Right atrium auricular region (tissue), 2 donors: ENCODE measurements at regions not wholly inside any gene's neighbourhood (a gene's known extent, or its start where the extent isn't known, plus 50 kb on each side); places are given as distances from the start of the nearest gene placed in this dataset.

ENCODE experiments used
- DNase-seq: peaks from one replicate; pipeline ENCODE4 v3.0.0-alpha.2; 2019; ENCODE audit warnings: low spot score
- H3K27ac ChIP-seq, 2 donors: fragments of 200-600 bp; sonication (generic); 1 replicate in 1 of 2; 2 replicates in 1 of 2; pipeline ENCODE4 v1.5.1; 2016 to 2019
- H3K27me3 ChIP-seq, 2 donors: fragments of 200-600 bp; sonication (generic); one replicate each; pipeline versions ENCODE4 v1.5.1 to v1.6.0; 2017 to 2019
- H3K36me3 ChIP-seq: fragments of 200-600 bp; sonication (generic); one replicate; pipeline ENCODE4 v1.5.1; 2016
- H3K4me1 ChIP-seq, 2 donors: fragments of 200-600 bp; sonication (generic); one replicate each; pipeline versions ENCODE4 v1.5.1 to v1.6.0; 2017 to 2019
- H3K4me3 ChIP-seq, 2 donors: fragments of 200-600 bp; sonication (generic); 1 replicate in 1 of 2; 2 replicates in 1 of 2; pipeline ENCODE4 v1.5.1; 2017 to 2019; ENCODE audit warnings: mild to moderate bottlenecking in 1 of 2, moderate library complexity in 1 of 2
- H3K9me3 ChIP-seq, 2 donors: fragments of 200-600 bp; sonication (generic); one replicate each; pipeline ENCODE4 v1.5.1; 2019
- CTCF ChIP-seq, 2 donors: fragments of 200-600 bp; sonication (generic); IDR thresholded peaks; one replicate each; pipeline ENCODE4 v1.5.1; 2019; ENCODE audit warnings: antibody characterized with exemption in 2 of 2

- no peaks in the 10 kb centered on the region for H3K27me3 ChIP-seq
- H3K9me3 ChIP-seq: peaks cover 0 to 4% of the 10 kb centered on the region in 2 donors
- H3K36me3 ChIP-seq: no peaks in the 10 kb centered on the region
- DNase-seq: no peak
- TF ChIP-seq CTCF (IDR thresholded peaks at IDR 0.05): no peak
- no peaks in the 10 kb centered on the region for H3K4me1 ChIP-seq
- no peak overlapping the region for H3K4me3 ChIP-seq
- H3K27ac ChIP-seq: no peak overlapping the region
Observed at GRCh38 chr9:73468716-73469115, 317.1 kb downstream of the ANXA1 start.

GRCh38 chr9:73470766-73471165, 319.1 kb downstream of the ANXA1 start:
- Histone ChIP-seq H3K36me3 (no peaks in the 10 kb centered on the region), H3K27me3 (no peaks in the 10 kb centered on the region), H3K27ac (no peak overlapping the region), H3K4me1 (no peaks in the 10 kb centered on the region), H3K4me3 (no peak overlapping the region), H3K9me3 (peaks cover 0 to 4% of the 10 kb centered on the region in 2 donors)
- DNase-seq: no peak
- no peak for TF ChIP-seq CTCF (IDR thresholded peaks at IDR 0.05)

GRCh38 chr9:73474002-73474600, 322.4 kb downstream of the ANXA1 start:
- no peak overlapping the region for H3K4me3 ChIP-seq
- no peak for DNase-seq
- no peaks in the 10 kb centered on the region for H3K27me3 ChIP-seq
- no peak for TF ChIP-seq CTCF (IDR thresholded peaks at IDR 0.05)
- no peak overlapping the region for H3K27ac ChIP-seq
- H3K36me3 ChIP-seq: no peaks in the 10 kb centered on the region
- no peaks in the 10 kb centered on the region for H3K4me1 ChIP-seq
- H3K9me3 ChIP-seq: peaks cover 0 to 4% of the 10 kb centered on the region in 2 donors

GRCh38 chr9:73474625-73475024, 323.0 kb downstream of the ANXA1 start:
- H3K4me1 ChIP-seq: no peaks in the 10 kb centered on the region
- peaks cover 0 to 3% of the 10 kb centered on the region in 2 donors for H3K9me3 ChIP-seq
- TF ChIP-seq CTCF (IDR thresholded peaks at IDR 0.05): no peak
- no peaks in the 10 kb centered on the region for H3K27me3 ChIP-seq
- DNase-seq: no peak
- no peak overlapping the region for H3K27ac ChIP-seq
- H3K4me3 ChIP-seq: no peak overlapping the region
- H3K36me3 ChIP-seq: no peaks in the 10 kb centered on the region

- H3K27ac ChIP-seq: no peak overlapping the region
- no peak overlapping the region for H3K4me3 ChIP-seq
- H3K36me3 ChIP-seq: no peaks in the 10 kb centered on the region
- H3K9me3 ChIP-seq: peaks cover 8 to 13% of the 10 kb centered on the region in 2 donors
- DNase-seq: no peak
- no peaks in the 10 kb centered on the region for H3K27me3 ChIP-seq
- H3K4me1 ChIP-seq: no peaks in the 10 kb centered on the region
- no peak for TF ChIP-seq CTCF (IDR thresholded peaks at IDR 0.05)
Observed at GRCh38 chr9:73494894-73495293, 343.2 kb downstream of the ANXA1 start.

GRCh38 chr9:73497796-73498195, 346.1 kb downstream of the ANXA1 start:
- Histone ChIP-seq H3K36me3 (no peaks in the 10 kb centered on the region), H3K4me1 (no peaks in the 10 kb centered on the region), H3K9me3 (peaks cover 7 to 8% of the 10 kb centered on the region in 2 donors), H3K27ac (no peak overlapping the region), H3K27me3 (no peaks in the 10 kb centered on the region), H3K4me3 (no peak overlapping the region)
- TF ChIP-seq CTCF (IDR thresholded peaks at IDR 0.05): no peak
- DNase-seq: no peak
